ENCODE measurements at regions not wholly inside any gene's neighbourhood (a gene's known extent, or its start where the extent isn't known, plus 50 kb on each side); places are given as distances from the start of the nearest gene placed in this dataset.

- no peaks in the 10 kb centered on the region for H3K79me1 ChIP-seq (ENCODE audit: low read depth, low read length)
- CTCF ChIA-PET (ENCODE audit: partially characterized antibody) = no interaction called here
- DNase-seq (ENCODE audit: low read depth in 1 of 2, low spot score in 2 of 2) = no peak
- H4K20me1 ChIP-seq (replicated peaks in 1 of 2; ENCODE audit: control insufficient read depth in 1 of 2, insufficient read depth in 2 of 2, low read length in 2 of 2) = no peaks in the 10 kb centered on the region
- no peak overlapping the region for H3K14ac ChIP-seq (ENCODE audit: insufficient read length)
- no peak overlapping the region for H4K91ac ChIP-seq (replicated peaks; ENCODE audit: insufficient read length, low read length)
- TF ChIP-seq CBX5 (IDR thresholded peaks at IDR 0.05; ENCODE audit: low read depth, low read length) (no peak), JUND (IDR thresholded peaks at IDR 0.05; ENCODE audit: low read length) (no peak), E2F6 (IDR thresholded peaks at IDR 0.05) (no peak), GTF2F1 (IDR thresholded peaks at IDR 0.05; ENCODE audit: borderline replicate concordance, low read depth, low read length) (no peak), TBP (IDR thresholded peaks at IDR 0.05; ENCODE audit: low read depth, low read length) (no peak)
- no peak overlapping the region for H3K4me2 ChIP-seq (ENCODE audit: insufficient read depth in 1 of 2, low read depth in 2 of 2, low read length in 2 of 2)
- no peaks in the 10 kb centered on the region for H3K27me3 ChIP-seq (replicated peaks in 1 of 4; ENCODE audit: control insufficient read depth in 3 of 4, extremely low read depth in 1 of 4, insufficient read depth in 3 of 4, low read length in 3 of 4)
- no peak overlapping the region for H2BK120ac ChIP-seq (replicated peaks; ENCODE audit: low read depth, low read length)
- no peak overlapping the region for H2BK12ac ChIP-seq (ENCODE audit: low read depth, low read length)
- no peak overlapping the region for H2BK5ac ChIP-seq (ENCODE audit: low read depth, low read length)
- POLR2A ChIA-PET (ENCODE audit: partially characterized antibody) = no interaction called here
- H3K27ac ChIP-seq (ENCODE audit: low read depth, low read length) = no peak overlapping the region
- H2AK5ac ChIP-seq (ENCODE audit: low read depth, low read length) = no peak overlapping the region
- H3K4ac ChIP-seq (replicated peaks; ENCODE audit: insufficient read length, low read depth, low read length) = no peak overlapping the region
- H2BK20ac ChIP-seq (ENCODE audit: low read length) = no peak overlapping the region
- FAIRE-seq = no peak
- no peaks in the 10 kb centered on the region for H3K23me2 ChIP-seq (ENCODE audit: low read depth, low read length)
- no peaks in the 10 kb centered on the region for H3K9me3 ChIP-seq (ENCODE audit: insufficient read depth in 2 of 2, low read depth in 1 of 2, low read length in 1 of 2)
- H4K5ac ChIP-seq (ENCODE audit: insufficient read length, low read depth, low read length) = no peak overlapping the region
- H2BK15ac ChIP-seq (ENCODE audit: low read length) = no peak overlapping the region
- H3K56ac ChIP-seq (replicated peaks; ENCODE audit: insufficient read length, low read depth, low read length) = no peak overlapping the region
- no peak overlapping the region for H2AFZ ChIP-seq (ENCODE audit: low read length)
- no peaks in the 10 kb centered on the region for H3K79me2 ChIP-seq (ENCODE audit: control insufficient read depth in 1 of 2, insufficient read depth in 2 of 2, low read length in 2 of 2)
- no peak overlapping the region for H4K8ac ChIP-seq (ENCODE audit: extremely low read depth, insufficient read depth, low read length)
- no peaks in the 10 kb centered on the region for H3K4me1 ChIP-seq (replicated peaks in 1 of 4; ENCODE audit: control insufficient read depth in 3 of 4, insufficient read depth in 4 of 4, low read length in 3 of 4)
- H3K23ac ChIP-seq (ENCODE audit: insufficient read length) = no peak overlapping the region
- no peak overlapping the region for H3K4me3 ChIP-seq (ENCODE audit: extremely low read depth in 1 of 4, insufficient read depth in 2 of 4, low read depth in 3 of 4, low read length in 4 of 4)
- H3K9ac ChIP-seq (replicated peaks in 1 of 4; ENCODE audit: extremely low read depth in 1 of 4, low read depth in 3 of 4, low read length in 3 of 4) = no peak overlapping the region
- no peaks in the 10 kb centered on the region for H3K36me3 ChIP-seq (ENCODE audit: control insufficient read depth in 2 of 4, insufficient read depth in 4 of 4, low read length in 3 of 4)
- 88% methylated on average over 2 of the region's 2 CpGs; no CpG with 5 or more reads in 1 of the 2 experiments for WGBS, 2 experiments (ENCODE audit: extremely low coverage in 1 of 2, insufficient coverage in 1 of 2, insufficient read length in 1 of 2, insufficient replicate concordance in 2 of 2, low coverage in 1 of 2, low lambda C conversion rate in 2 of 2, missing lambda C conversion rate in 1 of 2)
- H3K18ac ChIP-seq (ENCODE audit: extremely low read depth, low read length) = no peak overlapping the region
Observed at GRCh38 chr12:72734581-72734980, 462.4 kb downstream of the TRHDE start.

Data from H1 (cell line).